H9 (cell line): ENCODE measurements at regions not wholly inside any gene's neighbourhood (a gene's known extent, or its start where the extent isn't known, plus 50 kb on each side); places are given as distances from the start of the nearest gene placed in this dataset.
A peak's percentile ranks its signal among the peaks of the same experiment; 100 is the strongest.

Experiments used
- DNase-seq: peaks from one replicate; pipeline ENCODE4 v3.0.0-alpha.2; 2017
- H2AFZ ChIP-seq: one replicate; pipeline ENCODE4 v1.6.1; 2013; ENCODE audit warnings: mild to moderate bottlenecking, low read length, control low read depth, moderate library complexity
- H2AK5ac ChIP-seq: 2 replicates; pipeline ENCODE4 v1.6.1; 2013; ENCODE audit warnings: low read length, control low read depth, mixed read lengths; ENCODE audit not compliant: insufficient read length
- H2BK120ac ChIP-seq: one replicate; pipeline ENCODE4 v1.6.1; 2013; ENCODE audit warnings: low read depth, mild to moderate bottlenecking, low read length, control low read depth, inconsistent platforms; ENCODE audit not compliant: poor library complexity, severe bottlenecking
- H2BK12ac ChIP-seq: 2 replicates; pipeline ENCODE4 v1.6.1; 2013; ENCODE audit warnings: low read length, control low read depth, mixed read lengths, low read depth; ENCODE audit not compliant: insufficient read length
- H2BK15ac ChIP-seq: 2 replicates; pipeline ENCODE4 v1.6.1; 2013; ENCODE audit warnings: low read depth, low read length, control low read depth
- H2BK20ac ChIP-seq: one replicate; pipeline ENCODE4 v1.6.1; 2013; ENCODE audit warnings: low read depth, mild to moderate bottlenecking, low read length, control low read depth, inconsistent platforms; ENCODE audit not compliant: poor library complexity, severe bottlenecking
- H2BK5ac ChIP-seq: 2 replicates; pipeline ENCODE4 v1.6.1; 2013; ENCODE audit warnings: low read length, control low read depth, mixed read lengths; ENCODE audit not compliant: insufficient read length
- H3K14ac ChIP-seq: 2 replicates; pipeline ENCODE4 v1.6.1; 2013; ENCODE audit warnings: low read length, control low read depth; ENCODE audit not compliant: insufficient read depth
- H3K18ac ChIP-seq: 2 replicates; pipeline ENCODE4 v1.6.1; 2013; ENCODE audit warnings: low read depth, mild to moderate bottlenecking, mixed read lengths, low read length, control low read depth; ENCODE audit not compliant: insufficient read length
- H3K23ac ChIP-seq: 2 replicates; pipeline ENCODE4 v1.6.1; 2013; ENCODE audit warnings: low read length, control low read depth, mixed read lengths, low read depth; ENCODE audit not compliant: insufficient read length
- H3K23me2 ChIP-seq: 2 replicates; pipeline ENCODE4 v1.6.1; 2013; ENCODE audit warnings: low read depth, mild to moderate bottlenecking, mixed read lengths, low read length, control low read depth; ENCODE audit not compliant: insufficient read length, poor library complexity, severe bottlenecking
- H3K27ac ChIP-seq: 2 replicates; pipeline ENCODE4 v1.5.1; 2013; ENCODE audit warnings: low read length, control low read depth, mixed read lengths, low read depth; ENCODE audit not compliant: insufficient read length
- H3K27me3 ChIP-seq: 2 replicates; pipeline ENCODE4 v1.6.1; 2013; ENCODE audit warnings: low read length, control low read depth, inconsistent platforms; ENCODE audit not compliant: insufficient read depth
- H3K4ac ChIP-seq: 2 replicates; pipeline ENCODE4 v1.6.1; 2013; ENCODE audit warnings: low read depth, mild to moderate bottlenecking, control low read depth, inconsistent platforms, low read length, moderate library complexity
- H3K4me1 ChIP-seq: 2 replicates; pipeline ENCODE4 v1.6.1; 2013; ENCODE audit warnings: low read length, control low read depth, inconsistent platforms; ENCODE audit not compliant: insufficient read depth
- H3K4me2 ChIP-seq: 2 replicates; pipeline ENCODE4 v1.6.1; 2013; ENCODE audit warnings: low read length, control low read depth, mixed read lengths; ENCODE audit not compliant: insufficient read length, insufficient read depth
- H3K56ac ChIP-seq: 2 replicates; pipeline ENCODE4 v1.6.1; 2013; ENCODE audit warnings: low read depth, mild to moderate bottlenecking, mixed read lengths, low read length, control low read depth; ENCODE audit not compliant: insufficient read length
- H3K79me1 ChIP-seq: 2 replicates; pipeline ENCODE4 v1.6.1; 2013; ENCODE audit warnings: low read depth, mild to moderate bottlenecking, moderate library complexity, low read length, control low read depth, inconsistent platforms; ENCODE audit not compliant: insufficient read depth, poor library complexity, severe bottlenecking
- H3K79me2 ChIP-seq: 2 replicates; pipeline ENCODE4 v1.6.1; 2013; ENCODE audit warnings: low read length, control low read depth, inconsistent platforms; ENCODE audit not compliant: insufficient read depth
- H3K9ac ChIP-seq: 2 replicates; pipeline ENCODE4 v1.6.1; 2013; ENCODE audit warnings: low read length, control low read depth, mixed read lengths; ENCODE audit not compliant: insufficient read length; ENCODE audit errors: extremely low read depth
- H3K9me3 ChIP-seq: one replicate; pipeline ENCODE4 v1.6.1; 2013; ENCODE audit warnings: low read depth, low read length, inconsistent platforms; ENCODE audit not compliant: control insufficient read depth
- H3T11ph ChIP-seq: one replicate; pipeline ENCODE4 v1.6.1; 2013; ENCODE audit warnings: mild to moderate bottlenecking, low read length, control low read depth, inconsistent platforms
- H4K20me1 ChIP-seq: one replicate; pipeline ENCODE4 v1.6.1; 2013; ENCODE audit not compliant: control insufficient read depth, insufficient read length, insufficient read depth
- H4K5ac ChIP-seq: 2 replicates; pipeline ENCODE4 v1.6.1; 2013; ENCODE audit warnings: low read depth, mild to moderate bottlenecking, mixed read lengths, low read length, control low read depth; ENCODE audit not compliant: insufficient read length
- H4K8ac ChIP-seq: replicated peaks from 2 replicates; pipeline ENCODE4 v1.6.1; 2013; ENCODE audit warnings: low read length, control low read depth, mixed read lengths, low read depth; ENCODE audit not compliant: insufficient read length
- H4K91ac ChIP-seq: 2 replicates; pipeline ENCODE4 v1.6.1; 2013; ENCODE audit warnings: low read depth, mild to moderate bottlenecking, moderate library complexity, mixed read lengths, low read length, control low read depth; ENCODE audit not compliant: insufficient read length
- H3K27ac Mint-ChIP-seq, 3 experiments: 2 replicates in 2 of 3; 3 replicates in 1 of 3; pipeline ENCODE4 v1.8.0; 2020 to 2021; ENCODE audit warnings: mixed read lengths in 3 of 3, mild to moderate bottlenecking in 1 of 3, moderate library complexity in 1 of 3
- H3K27me3 Mint-ChIP-seq: 2 replicates; pipeline ENCODE4 v1.8.0; 2021; ENCODE audit warnings: low read depth, mild to moderate bottlenecking, moderate library complexity, mixed read lengths
- H3K36me3 Mint-ChIP-seq, 3 experiments: 2 replicates in 2 of 3; 3 replicates in 1 of 3; pipeline ENCODE4 v1.8.0; 2020 to 2021; ENCODE audit warnings: low read depth in 3 of 3, mixed read lengths in 3 of 3; ENCODE audit not compliant: insufficient read depth in 1 of 3
- H3K4me1 Mint-ChIP-seq, 2 experiments: 2 replicates each; pipeline ENCODE4 v1.8.0; 2020; ENCODE audit warnings: mixed read lengths in 2 of 2
- H3K4me3 Mint-ChIP-seq, 2 experiments: 2 replicates in 1 of 2; 3 replicates in 1 of 2; pipeline ENCODE4 v1.8.0; 2020 to 2021; ENCODE audit warnings: mild to moderate bottlenecking in 2 of 2, mixed read lengths in 2 of 2, moderate library complexity in 1 of 2
- H3K9me3 Mint-ChIP-seq, 2 experiments: 2 replicates in 1 of 2; 3 replicates in 1 of 2; pipeline ENCODE4 v1.8.0; 2020; ENCODE audit warnings: mild to moderate bottlenecking in 2 of 2, mixed read lengths in 2 of 2, moderate library complexity in 1 of 2
- WGBS: extraction: QIAGEN DNeasy Blood & Tissue Kit; methylation state at CpG from one replicate; pipeline ENCODE4 v1.1.7; 2013; ENCODE audit warnings: missing lambda C conversion rate, low lambda C conversion rate, mixed read lengths; ENCODE audit not compliant: insufficient read length; ENCODE audit errors: extremely low coverage; 5-methylcytosine and 5-hydroxymethylcytosine counted together
- TF ChIP-seq, protein P1 (sequence below): fragments of 200-600 bp; sonication (generic); conservative IDR thresholded peaks from 3 replicates; pipeline ENCODE4 v1.8.0; 2021; ENCODE audit warnings: antibody characterized with exemption, mild to moderate bottlenecking

DNA sequence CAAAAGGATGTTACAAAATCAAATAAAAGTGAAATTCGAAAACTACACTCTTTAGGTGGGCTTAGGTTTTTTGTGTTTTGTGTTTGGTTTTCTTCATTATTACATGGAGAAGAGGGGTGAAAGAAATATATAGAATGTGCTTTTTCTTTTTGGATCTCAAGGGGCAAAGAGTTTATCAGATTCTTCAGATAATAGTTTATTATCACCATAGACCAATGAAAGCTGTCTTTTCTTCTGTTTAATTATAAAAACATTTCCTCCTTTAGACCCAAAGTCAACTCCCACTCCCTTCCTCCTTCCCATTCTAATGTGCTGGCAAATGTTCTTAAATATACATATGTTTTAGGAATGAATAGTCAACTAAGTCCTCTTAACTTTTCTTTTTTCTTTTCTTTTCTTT lies 167.6 kb downstream of the AKR1D1 start:
- Histone ChIP-seq H3K9ac (no peak overlapping the region), H4K5ac (no peak overlapping the region), H2BK15ac (no peak overlapping the region), H3K27ac (peak overlapping the region; percentile 17), H3K18ac (no peak overlapping the region), H2BK120ac (no peak overlapping the region), H2AK5ac (no peak overlapping the region), H2BK12ac (no peak overlapping the region), H3K4me2 (no peak overlapping the region), H3T11ph (no peak overlapping the region), H3K14ac (no peak overlapping the region), H4K20me1 (no peaks in the 10 kb centered on the region), H3K9me3 (no peaks in the 10 kb centered on the region), H3K27me3 (no peaks in the 10 kb centered on the region), H3K4me1 (peaks cover 3% of the 10 kb centered on the region; the same call in 1 of the 2 replicates), H3K56ac (no peak overlapping the region), H3K23me2 (no peaks in the 10 kb centered on the region), H3K79me2 (no peaks in the 10 kb centered on the region), H3K23ac (no peak overlapping the region), H3K4ac (no peak overlapping the region), H2AFZ (no peak overlapping the region), H2BK5ac (no peak overlapping the region), H4K91ac (no peak overlapping the region), H3K79me1 (no peaks in the 10 kb centered on the region), H4K8ac (no peak overlapping the region), H2BK20ac (no peak overlapping the region)
- Mint-ChIP-seq H3K27ac (peak overlapping the region; percentile 99 to 100 (median 99)), H3K36me3 (peaks cover 6 to 20% (median 14%) of the 10 kb centered on the region in 3 experiments), H3K4me3 (peak overlapping the region; percentile 47 to 60), H3K9me3 (peaks cover 7 to 9% of the 10 kb centered on the region in 2 experiments), H3K27me3 (no peaks in the 10 kb centered on the region; the same call in 1 of the 2 replicates), H3K4me1 (peaks cover 45 to 50% of the 10 kb centered on the region in 2 experiments)
- TF ChIP-seq, protein P1, sequence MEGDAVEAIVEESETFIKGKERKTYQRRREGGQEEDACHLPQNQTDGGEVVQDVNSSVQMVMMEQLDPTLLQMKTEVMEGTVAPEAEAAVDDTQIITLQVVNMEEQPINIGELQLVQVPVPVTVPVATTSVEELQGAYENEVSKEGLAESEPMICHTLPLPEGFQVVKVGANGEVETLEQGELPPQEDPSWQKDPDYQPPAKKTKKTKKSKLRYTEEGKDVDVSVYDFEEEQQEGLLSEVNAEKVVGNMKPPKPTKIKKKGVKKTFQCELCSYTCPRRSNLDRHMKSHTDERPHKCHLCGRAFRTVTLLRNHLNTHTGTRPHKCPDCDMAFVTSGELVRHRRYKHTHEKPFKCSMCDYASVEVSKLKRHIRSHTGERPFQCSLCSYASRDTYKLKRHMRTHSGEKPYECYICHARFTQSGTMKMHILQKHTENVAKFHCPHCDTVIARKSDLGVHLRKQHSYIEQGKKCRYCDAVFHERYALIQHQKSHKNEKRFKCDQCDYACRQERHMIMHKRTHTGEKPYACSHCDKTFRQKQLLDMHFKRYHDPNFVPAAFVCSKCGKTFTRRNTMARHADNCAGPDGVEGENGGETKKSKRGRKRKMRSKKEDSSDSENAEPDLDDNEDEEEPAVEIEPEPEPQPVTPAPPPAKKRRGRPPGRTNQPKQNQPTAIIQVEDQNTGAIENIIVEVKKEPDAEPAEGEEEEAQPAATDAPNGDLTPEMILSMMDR: no peak
- DNase-seq: no peak
- WGBS: no CpG with 5 or more reads among the region's 1 CpG
